ENCODE measurements at regions not wholly inside any gene's neighbourhood (a gene's known extent, or its start where the extent isn't known, plus 50 kb on each side); places are given as distances from the start of the nearest gene placed in this dataset.

GRCh38 chr4:60384516-60384915 lies 815.6 kb upstream of the ADGRL3 start:
- TF ChIP-seq CTCF (IDR thresholded peaks at IDR 0.05) (no peak), EP300 (IDR thresholded peaks at IDR 0.05) (no peak), POLR2A (IDR thresholded peaks at IDR 0.05) (no peak), POLR2AphosphoS5 (IDR thresholded peaks at IDR 0.05) (no peak)

Data from sigmoid colon (tissue), 4 donors.